Adipocyte (in vitro differentiated cells): ENCODE measurements at regions not wholly inside any gene's neighbourhood (a gene's known extent, or its start where the extent isn't known, plus 50 kb on each side); places are given as distances from the start of the nearest gene placed in this dataset.

Experiments used
- DNase-seq: peaks from one replicate; pipeline ENCODE4 v3.0.0-alpha.2; 2015; ENCODE audit warnings: low read depth
- H3K27me3 ChIP-seq: replicated peaks from 2 replicates; pipeline ENCODE4 v1.7.0; 2013; ENCODE audit warnings: mild to moderate bottlenecking, low read length, moderate library complexity; ENCODE audit not compliant: control insufficient read depth, insufficient read depth
- H3K36me3 ChIP-seq: 2 replicates; pipeline ENCODE4 v1.7.0; 2013; ENCODE audit warnings: low read length, mild to moderate bottlenecking, moderate library complexity; ENCODE audit not compliant: control insufficient read depth, insufficient read depth, severe bottlenecking
- H3K4me1 ChIP-seq: 2 replicates; pipeline ENCODE4 v1.7.0; 2013; ENCODE audit warnings: mild to moderate bottlenecking, low read length, moderate library complexity; ENCODE audit not compliant: control insufficient read depth, insufficient read depth
- H3K4me3 ChIP-seq: 2 replicates; pipeline ENCODE4 v1.7.0; 2013; ENCODE audit warnings: mild to moderate bottlenecking, low read length, moderate library complexity
- H3K9ac ChIP-seq: 2 replicates; pipeline ENCODE4 v1.7.0; 2013; ENCODE audit warnings: mild to moderate bottlenecking, low read length, moderate library complexity
- H3K9me3 ChIP-seq: 2 replicates; pipeline ENCODE4 v1.7.0; 2013; ENCODE audit warnings: mild to moderate bottlenecking, low read length, moderate library complexity; ENCODE audit not compliant: control insufficient read depth

DNA sequence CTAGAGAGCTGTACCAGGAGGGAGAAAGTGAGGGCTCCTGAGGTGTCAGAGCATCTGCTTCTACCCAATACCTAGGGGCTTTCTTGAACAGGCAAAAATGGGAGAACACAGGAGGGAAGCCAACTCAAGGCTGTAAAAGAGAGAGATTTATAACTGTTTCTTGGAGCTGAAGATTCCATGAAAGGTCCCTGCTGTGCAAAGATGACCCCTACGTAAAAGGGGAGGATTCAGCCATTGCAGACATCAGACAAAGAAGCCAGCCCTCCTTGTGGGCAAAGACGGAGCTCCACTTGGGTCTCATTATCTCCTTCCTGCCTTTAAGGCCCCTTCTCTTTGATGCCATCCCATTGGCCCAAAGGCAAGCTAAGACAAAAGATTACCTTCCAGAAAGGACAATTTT, 524.1 kb upstream of the CAMK1G start:
- no peak overlapping the region for H3K9ac ChIP-seq

DNA sequence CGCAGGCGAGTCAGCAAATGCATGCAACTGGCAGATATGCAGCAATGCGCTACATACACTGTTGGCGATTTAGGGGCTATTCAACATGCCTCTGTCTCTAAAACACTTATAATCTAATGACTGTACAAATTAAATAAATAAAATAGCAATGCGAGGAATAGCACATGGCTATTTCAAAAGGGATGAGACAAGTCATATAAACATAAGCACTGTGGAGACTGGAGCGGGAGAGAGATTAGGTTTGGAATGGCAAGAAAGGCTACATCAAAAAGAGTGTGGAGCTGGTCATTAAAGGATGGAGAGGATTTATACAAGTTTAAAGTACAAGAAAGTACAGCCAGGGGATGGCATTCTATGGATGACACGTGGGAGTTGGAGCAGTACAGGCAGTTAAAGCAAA, 523.5 kb upstream of the CAMK1G start:
- Histone ChIP-seq H3K36me3 (no peaks in the 10 kb centered on the region), H3K9ac (no peak overlapping the region), H3K4me3 (no peak overlapping the region), H3K4me1 (no peaks in the 10 kb centered on the region), H3K9me3 (peaks cover 12% of the 10 kb centered on the region), H3K27me3 (peaks cover 8% of the 10 kb centered on the region)
- DNase-seq = no peak

More for the DNA sequence above, 524.1 kb upstream of the CAMK1G start:
- Histone ChIP-seq H3K4me3 (no peak overlapping the region), H3K9me3 (peaks cover 12% of the 10 kb centered on the region), H3K36me3 (no peaks in the 10 kb centered on the region), H3K4me1 (no peaks in the 10 kb centered on the region), H3K27me3 (peaks cover 8% of the 10 kb centered on the region)
- no peak for DNase-seq

- peaks cover 2% of the 10 kb centered on the region for H3K9me3 ChIP-seq
- peaks cover 8% of the 10 kb centered on the region for H3K27me3 ChIP-seq
- no peak overlapping the region for H3K9ac ChIP-seq
- H3K4me1 ChIP-seq = no peaks in the 10 kb centered on the region
- no peak overlapping the region for H3K4me3 ChIP-seq
- no peak for DNase-seq
- no peaks in the 10 kb centered on the region for H3K36me3 ChIP-seq
Observed at GRCh38 chr1:209062081-209062620, 521.4 kb upstream of the CAMK1G start.

DNA sequence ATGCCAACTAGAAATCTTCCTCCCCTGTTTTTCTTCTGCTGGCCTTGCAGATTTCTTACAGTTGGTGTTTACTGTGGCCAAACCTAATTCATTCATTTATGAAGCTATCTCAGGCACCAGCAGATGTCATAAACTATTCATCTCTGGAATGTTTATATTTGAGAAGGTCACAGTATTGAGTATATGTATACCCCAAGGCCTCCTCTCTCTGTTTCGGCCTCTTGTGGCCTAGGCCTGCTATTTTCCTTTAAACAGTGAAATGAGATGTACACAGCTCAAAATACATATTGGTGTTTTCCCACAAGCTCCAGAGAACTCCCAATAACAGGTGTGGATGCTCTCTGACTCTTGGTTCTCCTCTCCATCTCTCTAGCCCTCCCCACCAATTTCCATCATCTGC, 520.7 kb upstream of the CAMK1G start:
- no peaks in the 10 kb centered on the region for H3K36me3 ChIP-seq
- no peak overlapping the region for H3K4me3 ChIP-seq
- H3K4me1 ChIP-seq = no peaks in the 10 kb centered on the region
- no peak overlapping the region for H3K9ac ChIP-seq
- H3K9me3 ChIP-seq = no peaks in the 10 kb centered on the region
- peaks cover 8% of the 10 kb centered on the region for H3K27me3 ChIP-seq
- DNase-seq = no peak

DNA sequence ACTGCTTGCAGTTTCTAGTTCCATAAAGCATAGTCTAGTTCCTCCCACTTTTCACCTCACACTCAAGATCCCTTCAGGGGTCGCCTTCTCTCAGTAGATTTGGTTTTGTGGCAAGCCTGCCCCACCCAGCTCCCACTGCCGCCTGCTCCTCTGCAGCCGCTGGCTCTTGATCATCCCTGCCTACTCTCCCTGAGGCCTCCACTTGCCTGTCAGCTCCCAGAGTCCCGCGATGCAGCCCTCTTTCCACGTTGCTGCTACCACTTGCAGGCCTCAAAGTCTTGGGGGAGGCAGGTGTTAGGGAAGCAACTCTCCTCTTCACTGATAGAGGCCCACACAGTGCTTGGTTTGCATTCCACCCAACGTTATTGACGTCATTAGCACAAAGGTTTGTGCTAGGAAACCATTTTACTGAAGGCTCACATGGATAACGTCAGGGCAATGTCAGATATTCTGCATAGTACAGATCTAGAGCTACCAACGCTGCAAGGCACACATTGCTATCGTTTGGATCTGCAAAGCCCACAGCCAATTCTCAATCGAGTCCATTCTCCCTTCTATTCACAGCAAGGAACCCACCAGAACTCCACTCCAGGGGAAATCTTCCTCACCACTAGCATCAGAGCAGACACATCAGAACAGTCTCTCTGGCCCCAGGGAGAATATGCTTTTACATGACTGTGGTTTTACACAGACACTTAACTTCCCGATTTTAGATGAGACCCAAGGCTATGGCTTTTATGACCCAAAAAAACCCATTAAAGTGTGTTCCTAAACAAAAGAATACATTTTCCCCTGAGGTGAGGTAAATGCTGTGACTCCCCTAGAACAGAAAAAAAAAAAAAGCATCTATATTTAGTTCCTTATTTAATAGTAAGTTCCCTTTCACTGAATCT, 519.5 kb upstream of the CAMK1G start:
- Histone ChIP-seq H3K36me3 (no peaks in the 10 kb centered on the region), H3K4me1 (no peaks in the 10 kb centered on the region), H3K9me3 (no peaks in the 10 kb centered on the region), H3K4me3 (no peak overlapping the region), H3K9ac (no peak overlapping the region), H3K27me3 (peaks cover 8% of the 10 kb centered on the region)
- DNase-seq = no peak

DNA sequence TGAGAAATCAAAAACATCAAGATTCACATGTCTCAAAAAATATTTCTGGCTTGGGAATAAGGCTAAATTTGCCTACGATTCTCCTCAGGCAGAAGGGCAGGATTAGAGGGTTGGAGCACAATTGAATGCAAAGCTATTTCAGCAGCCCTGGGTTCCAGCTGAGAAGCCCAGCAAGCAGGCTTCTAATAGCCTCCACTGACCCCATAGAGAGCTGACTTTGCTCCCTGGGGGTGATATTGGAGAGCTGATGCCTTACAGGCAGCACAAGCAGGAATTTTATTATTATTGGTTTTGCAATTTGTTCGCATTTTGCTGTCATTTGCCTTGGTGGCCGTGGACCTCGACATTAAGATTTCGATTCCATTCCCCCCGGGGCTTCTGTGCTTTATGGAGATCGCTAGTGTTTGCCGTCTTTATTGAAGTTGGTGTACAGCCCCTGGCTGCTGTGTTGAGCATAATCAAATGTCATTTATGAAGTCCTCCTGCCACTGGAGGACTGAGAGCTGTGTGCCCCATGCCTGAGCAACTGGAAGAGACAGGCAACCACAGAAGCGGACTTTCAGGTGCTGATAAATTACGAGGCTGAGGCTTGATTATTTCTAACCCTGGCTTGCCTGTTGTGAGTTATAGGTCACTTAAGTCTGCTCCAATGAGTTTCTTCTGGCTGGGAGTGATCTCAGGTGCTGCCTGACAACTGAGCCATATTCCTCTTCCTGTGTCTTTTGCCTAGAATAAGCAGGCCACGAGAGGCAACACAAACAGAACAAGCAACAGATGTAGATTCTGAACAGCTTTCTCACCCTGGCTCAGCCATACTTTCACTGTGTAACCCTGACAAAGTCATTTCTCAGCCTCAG, 518.4 kb upstream of the CAMK1G start:
- DNase-seq = no peak
- no peaks in the 10 kb centered on the region for H3K36me3 ChIP-seq
- no peaks in the 10 kb centered on the region for H3K4me1 ChIP-seq
- H3K9me3 ChIP-seq = no peaks in the 10 kb centered on the region
- no peak overlapping the region for H3K9ac ChIP-seq
- H3K4me3 ChIP-seq = no peak overlapping the region
- H3K27me3 ChIP-seq = peaks cover 4% of the 10 kb centered on the region

DNA sequence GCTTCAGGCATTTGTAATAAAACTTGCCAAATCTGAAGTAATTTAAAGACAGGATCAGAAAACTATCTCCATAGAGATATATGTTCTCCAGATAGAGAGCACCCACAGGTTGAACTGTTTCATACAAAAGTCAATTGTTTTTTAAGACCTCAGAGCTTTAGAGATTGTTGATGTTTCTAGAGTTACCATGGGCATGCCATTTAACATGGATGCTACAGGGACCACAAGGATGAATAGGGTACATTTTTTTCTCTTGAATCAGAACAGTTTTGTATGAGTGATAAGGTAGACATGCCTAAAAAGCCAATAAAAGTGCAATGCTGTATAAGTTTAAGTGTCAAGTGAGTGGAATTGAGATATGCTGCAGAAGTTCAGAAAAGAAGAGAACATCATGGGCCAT, 511.0 kb upstream of the CAMK1G start:
- Histone ChIP-seq H3K9me3 (no peaks in the 10 kb centered on the region), H3K36me3 (no peaks in the 10 kb centered on the region), H3K4me1 (no peaks in the 10 kb centered on the region), H3K9ac (no peak overlapping the region), H3K4me3 (no peak overlapping the region), H3K27me3 (no peaks in the 10 kb centered on the region)
- DNase-seq = no peak

GRCh38 chr1:209073879-209074278, 509.6 kb upstream of the CAMK1G start:
- H3K4me1 ChIP-seq = no peaks in the 10 kb centered on the region
- H3K9me3 ChIP-seq = no peaks in the 10 kb centered on the region
- H3K4me3 ChIP-seq = no peak overlapping the region
- H3K9ac ChIP-seq = no peak overlapping the region
- no peak for DNase-seq
- H3K36me3 ChIP-seq = no peaks in the 10 kb centered on the region
- no peaks in the 10 kb centered on the region for H3K27me3 ChIP-seq

DNA sequence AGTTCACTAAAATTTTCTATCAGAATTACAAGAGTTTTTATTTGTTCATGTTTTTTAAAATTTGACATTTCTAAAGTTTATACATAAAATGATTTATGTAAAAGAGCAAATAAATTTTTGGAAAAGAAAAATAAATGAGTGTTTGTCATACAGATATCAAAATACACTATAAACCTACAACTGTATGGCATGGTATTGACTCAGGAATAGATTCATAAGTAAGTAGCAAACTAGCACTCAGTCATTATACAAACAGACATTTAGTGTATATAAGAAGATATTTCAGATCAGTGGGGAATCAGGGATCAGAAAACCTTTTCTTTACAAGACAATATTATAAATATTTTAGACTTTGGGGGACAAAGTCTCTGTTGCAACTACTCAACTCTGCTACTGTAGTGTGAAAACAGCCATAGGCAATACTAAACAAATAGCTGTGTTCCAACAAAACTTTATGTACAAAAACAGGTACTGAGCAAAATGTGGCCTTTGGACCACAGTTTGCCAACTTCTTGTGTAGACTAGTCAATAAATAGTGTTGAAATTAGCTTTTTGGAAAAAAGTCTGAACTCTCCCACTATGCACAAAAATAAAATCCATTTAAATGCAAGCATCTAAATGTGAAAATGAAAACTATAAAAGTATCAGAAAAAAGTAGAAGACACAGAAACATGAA, 508.8 kb upstream of the CAMK1G start:
- no peaks in the 10 kb centered on the region for H3K27me3 ChIP-seq
- no peaks in the 10 kb centered on the region for H3K9me3 ChIP-seq
- no peak for DNase-seq
- no peak overlapping the region for H3K4me3 ChIP-seq
- H3K36me3 ChIP-seq = no peaks in the 10 kb centered on the region
- no peaks in the 10 kb centered on the region for H3K4me1 ChIP-seq
- H3K9ac ChIP-seq = no peak overlapping the region

DNA sequence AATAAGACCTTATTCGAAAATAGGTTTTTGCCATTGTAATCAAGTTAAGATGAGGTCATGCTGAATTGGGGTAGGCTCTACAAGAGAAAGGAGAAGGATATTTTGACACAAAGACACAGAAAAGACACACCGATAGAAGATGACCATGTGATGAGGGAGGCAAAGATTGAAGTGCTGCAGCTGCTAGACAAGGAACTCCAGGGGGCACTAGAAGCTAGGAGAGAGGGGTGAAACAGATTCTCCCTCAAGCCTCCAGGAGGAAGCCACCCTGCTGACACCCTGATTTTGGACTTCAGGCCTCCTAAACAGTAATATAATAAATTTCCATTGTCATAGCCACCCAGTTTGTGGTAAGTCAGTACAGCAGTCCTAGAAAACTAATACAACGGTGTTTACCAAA, 506.8 kb upstream of the CAMK1G start:
- DNase-seq = no peak
- no peaks in the 10 kb centered on the region for H3K4me1 ChIP-seq
- H3K36me3 ChIP-seq = no peaks in the 10 kb centered on the region

More for the DNA sequence above, 506.8 kb upstream of the CAMK1G start:
- Histone ChIP-seq H3K9me3 (no peaks in the 10 kb centered on the region), H3K27me3 (no peaks in the 10 kb centered on the region), H3K4me3 (no peak overlapping the region), H3K9ac (no peak overlapping the region)
